ENCODE measurements at regions not wholly inside any gene's neighbourhood (a gene's known extent, or its start where the extent isn't known, plus 50 kb on each side); places are given as distances from the start of the nearest gene placed in this dataset.
"Not testable (repeated sequence)": the region's sequence is repeated elsewhere in the genome, so short reads cannot be mapped to it uniquely, and the experiment has no call there.

GRCh38 chr1:60913708-60914107 is 168.7 kb upstream of the NFIA start:
- not testable (repeated sequence) for DNase-seq

- DNase-seq, result no peak
Observed at GRCh38 chr1:60913039-60913438, 169.3 kb upstream of the NFIA start.

GRCh38 chr1:60911966-60912697 is 170.2 kb upstream of the NFIA start:
- no peak for DNase-seq

- no peak for DNase-seq
Observed at GRCh38 chr1:60908159-60908558, 174.2 kb upstream of the NFIA start.

GRCh38 chr1:60906526-60906925 is 175.8 kb upstream of the NFIA start:
- no peak for DNase-seq

- no peak for DNase-seq
Observed at GRCh38 chr1:60906039-60906438, 176.3 kb upstream of the NFIA start.

- DNase-seq, result no peak
Observed at GRCh38 chr1:60904099-60904851, 178.1 kb upstream of the NFIA start.

- DNase-seq, result no peak
Observed at GRCh38 chr1:60903591-60903990, 178.8 kb upstream of the NFIA start.

- DNase-seq, result no peak
Observed at GRCh38 chr1:60899464-60899863, 182.9 kb upstream of the NFIA start.

GRCh38 chr1:60898987-60899386 is 183.4 kb upstream of the NFIA start:
- no peak for DNase-seq

GRCh38 chr1:60898413-60898812 is 183.9 kb upstream of the NFIA start:
- no peak for DNase-seq

- DNase-seq, result no peak
Observed at GRCh38 chr1:60896701-60897363, 185.5 kb upstream of the NFIA start.

GRCh38 chr1:60895701-60896100 is 186.7 kb upstream of the NFIA start:
- no peak for DNase-seq

GRCh38 chr1:60895252-60895651 is 187.1 kb upstream of the NFIA start:
- no peak for DNase-seq

GRCh38 chr1:60894741-60895140 is 187.6 kb upstream of the NFIA start:
- no peak for DNase-seq

- DNase-seq, result no peak
Observed at GRCh38 chr1:60894130-60894529, 188.2 kb upstream of the NFIA start.

- no peak for DNase-seq
Observed at GRCh38 chr1:60893136-60893930, 189.0 kb upstream of the NFIA start.

GRCh38 chr1:60891765-60892164 is 190.6 kb upstream of the NFIA start:
- no peak for DNase-seq

GRCh38 chr1:60891281-60891680 is 191.1 kb upstream of the NFIA start:
- DNase-seq, result no peak

GRCh38 chr1:60890664-60891063 is 191.7 kb upstream of the NFIA start:
- no peak for DNase-seq

GRCh38 chr1:60889709-60890108 is 192.7 kb upstream of the NFIA start:
- no peak for DNase-seq

- no peak for DNase-seq
Observed at GRCh38 chr1:60888126-60888525, 194.2 kb upstream of the NFIA start.

- DNase-seq, result no peak
Observed at GRCh38 chr1:60886793-60887331, 195.5 kb upstream of the NFIA start.
